GM19025 (cell line): ENCODE measurements at regions not wholly inside any gene's neighbourhood (a gene's known extent, or its start where the extent isn't known, plus 50 kb on each side); places are given as distances from the start of the nearest gene placed in this dataset.
A peak's percentile ranks its signal among the peaks of the same experiment; 100 is the strongest.

Source experiments
- ATAC-seq: cut with Tn5 transposase; IDR thresholded peaks from one replicate; pipeline ENCODE4 v1.9.1; 2021; ENCODE audit warnings: mild to moderate bottlenecking, low read depth, moderate library complexity; ENCODE audit not compliant: unreplicated experiment

DNA sequence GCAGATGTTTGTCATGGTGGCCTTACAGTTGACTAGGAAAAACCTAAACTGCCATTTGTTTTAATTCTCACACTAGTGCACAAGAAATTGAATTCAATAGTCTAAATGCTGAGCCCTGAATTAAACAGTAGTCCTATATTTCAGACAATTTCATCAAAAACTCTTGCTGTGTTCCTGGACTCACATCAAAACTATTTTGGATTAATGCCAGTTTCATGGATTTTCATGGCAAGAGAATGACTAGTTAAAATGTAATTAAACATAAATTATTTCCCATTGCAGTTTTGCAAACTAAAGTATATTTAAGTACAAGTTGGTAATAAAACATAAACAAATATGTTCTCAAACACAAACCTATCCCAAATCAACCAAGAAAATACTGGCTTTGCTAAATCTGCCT is 468.0 kb upstream of the PRICKLE1 start:
- no peak for ATAC-seq

DNA sequence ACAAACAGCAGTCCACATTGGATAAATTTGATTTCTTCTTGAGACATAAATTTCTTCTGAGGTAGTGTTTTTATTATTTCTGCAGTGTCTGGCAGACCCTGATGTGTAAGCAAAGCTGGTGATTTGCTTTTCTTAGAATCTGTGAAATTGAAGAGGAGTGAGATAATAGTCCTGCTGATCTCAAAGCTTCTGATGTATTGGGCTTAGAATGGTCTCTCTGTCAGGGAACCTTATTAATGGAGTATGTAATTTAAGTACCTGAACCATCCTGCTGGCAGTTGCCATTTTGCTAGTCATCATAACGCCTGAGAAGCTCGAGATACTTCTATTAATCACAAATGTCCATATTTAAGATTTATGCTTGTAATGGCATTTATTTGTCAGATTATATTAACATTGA is 464.5 kb upstream of the PRICKLE1 start:
- ATAC-seq = no peak

DNA sequence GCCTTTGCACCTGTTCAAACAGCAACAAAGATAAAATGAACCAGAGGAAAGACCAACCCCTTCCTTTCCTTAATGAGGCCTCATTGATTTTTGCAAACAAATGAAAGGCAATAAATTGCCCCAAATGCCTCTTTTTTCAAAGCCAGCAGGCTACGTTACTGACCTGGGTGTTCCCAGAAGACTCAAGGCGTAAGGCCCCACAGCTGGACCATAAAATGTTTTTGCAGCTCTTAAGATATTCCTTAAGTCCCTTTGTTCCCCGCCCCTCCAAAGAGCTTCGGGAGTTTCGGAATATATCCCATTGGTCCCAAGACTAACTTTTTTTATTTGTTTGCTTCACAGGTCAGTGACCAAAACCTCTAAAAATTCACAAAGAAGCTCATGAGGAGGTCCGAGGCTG is 462.9 kb upstream of the PRICKLE1 start:
- ATAC-seq = no peak

DNA sequence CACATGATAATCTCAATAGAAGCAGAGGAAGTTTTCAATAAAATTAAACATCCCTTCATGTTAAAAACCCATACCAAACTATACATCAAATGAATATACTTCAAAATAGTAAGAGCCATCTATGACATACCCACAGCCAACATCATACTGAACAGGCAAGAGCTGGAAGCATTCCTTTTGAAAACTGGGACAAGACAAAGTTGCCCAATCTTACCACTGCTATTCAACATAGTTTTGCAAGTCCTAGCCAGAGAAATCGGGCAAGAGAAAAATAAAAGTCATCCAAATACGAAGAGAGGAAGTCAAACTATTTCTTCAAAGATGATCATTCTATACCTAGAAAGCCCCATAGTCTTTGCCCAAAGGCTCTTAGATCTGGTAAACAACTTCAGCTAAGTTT is 454.7 kb upstream of the PRICKLE1 start:
- ATAC-seq = no peak

DNA sequence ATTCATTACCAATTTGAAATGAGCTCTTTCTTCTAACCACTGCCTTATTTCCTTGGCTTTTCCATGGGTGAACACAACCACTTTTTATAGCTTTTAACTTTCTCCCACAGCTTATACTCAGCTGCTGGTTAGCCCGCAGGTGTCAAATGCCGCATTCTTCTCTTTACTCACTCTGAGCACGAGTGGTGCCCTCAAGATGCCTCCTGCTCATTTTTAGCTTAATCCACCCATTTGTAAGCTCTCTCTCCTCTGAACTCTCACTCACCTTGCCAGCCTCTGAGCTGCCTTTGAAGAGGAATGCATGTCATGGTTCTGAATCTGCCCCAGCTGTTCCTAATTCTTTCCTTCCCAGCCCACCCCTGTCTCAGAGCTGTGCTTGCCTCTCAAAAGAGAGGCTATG is 449.4 kb upstream of the PRICKLE1 start:
- no peak for ATAC-seq

DNA sequence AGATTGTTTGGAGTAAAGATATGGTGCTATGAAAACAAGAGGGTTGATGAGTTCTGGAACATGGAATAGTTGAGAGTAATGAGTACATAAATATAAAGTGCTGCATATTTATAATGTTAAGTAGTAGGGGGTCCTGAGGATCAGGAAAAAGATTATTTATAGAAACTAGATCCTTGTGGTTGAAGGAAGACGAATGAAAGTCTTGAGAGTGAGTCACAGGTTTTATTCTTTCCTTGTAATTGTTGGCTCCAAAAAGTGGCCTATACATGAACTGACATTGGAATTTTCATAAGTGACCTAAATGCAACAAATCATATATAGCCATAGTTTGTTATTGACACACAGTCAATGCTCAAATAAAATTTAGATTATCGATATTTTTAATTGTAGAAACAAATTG is 440.4 kb upstream of the PRICKLE1 start:
- no peak for ATAC-seq

DNA sequence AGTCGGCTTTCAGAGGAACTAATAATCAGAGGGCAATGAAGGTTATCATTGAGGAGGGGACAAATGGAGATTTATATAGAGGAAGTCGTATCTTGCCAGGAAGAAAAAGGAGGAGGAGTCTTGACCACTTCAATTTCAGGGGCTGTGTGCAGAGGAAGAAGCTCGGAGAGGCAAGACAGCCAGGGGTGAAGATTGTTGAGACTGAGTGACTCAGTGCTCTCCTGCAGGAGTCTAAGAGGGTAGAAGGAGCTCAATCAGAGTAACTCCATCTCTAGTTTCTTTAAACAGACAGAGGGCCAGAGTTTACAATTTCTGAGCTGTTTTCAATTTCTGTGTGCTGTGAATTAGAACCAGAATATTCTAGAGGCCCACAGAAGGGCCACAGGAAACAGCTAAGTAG is 439.3 kb upstream of the PRICKLE1 start:
- no peak for ATAC-seq

DNA sequence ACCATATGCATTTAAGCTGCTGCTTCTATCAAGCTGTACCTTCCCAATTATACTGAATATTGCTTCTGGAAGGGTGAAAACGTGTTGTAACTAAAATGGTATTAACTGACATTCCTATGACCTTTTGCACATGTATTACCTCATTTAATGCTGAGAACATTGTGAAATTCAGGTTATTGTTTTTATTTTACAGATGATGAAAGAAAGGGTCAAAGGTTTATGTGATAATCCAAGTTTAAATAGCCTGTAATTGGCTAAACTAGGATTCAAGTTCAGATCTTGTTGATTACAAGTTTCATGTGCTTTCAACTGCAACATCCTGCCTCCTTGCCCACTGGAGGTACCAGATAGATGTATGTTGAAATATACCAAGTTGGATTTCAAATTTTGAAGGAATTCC is 433.3 kb upstream of the PRICKLE1 start:
- ATAC-seq = no peak

DNA sequence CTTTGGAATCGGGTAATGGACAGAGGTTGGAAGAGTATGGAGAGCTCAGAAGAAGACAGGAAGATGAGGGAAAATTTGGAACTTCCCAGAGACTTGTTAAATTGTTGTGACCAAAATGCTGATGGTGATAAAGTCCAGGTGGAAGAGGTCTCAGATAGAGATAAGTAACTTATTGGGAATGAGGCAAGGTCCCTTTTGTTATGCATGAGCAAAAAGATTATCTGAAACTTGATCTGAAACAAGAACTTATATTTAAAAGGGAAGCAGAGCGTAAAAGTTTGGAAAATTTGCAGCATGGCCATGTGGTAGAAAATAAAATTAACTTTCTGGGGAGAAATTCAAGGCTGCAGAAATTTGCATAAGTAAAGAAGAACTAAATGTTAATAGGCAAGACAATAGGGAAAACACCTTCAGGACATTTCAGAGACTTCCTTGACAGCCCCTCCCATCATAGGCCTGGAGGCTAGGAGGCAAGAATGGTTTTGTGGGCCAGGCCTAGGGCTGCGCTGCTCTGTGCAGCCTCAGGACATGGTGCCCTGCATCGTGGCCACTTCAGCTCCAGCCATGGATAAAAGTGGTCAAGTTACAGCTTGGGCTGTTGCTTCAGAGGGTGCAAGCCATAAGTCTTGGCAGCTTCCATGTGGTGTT is 425.7 kb upstream of the PRICKLE1 start:
- ATAC-seq = no peak

DNA sequence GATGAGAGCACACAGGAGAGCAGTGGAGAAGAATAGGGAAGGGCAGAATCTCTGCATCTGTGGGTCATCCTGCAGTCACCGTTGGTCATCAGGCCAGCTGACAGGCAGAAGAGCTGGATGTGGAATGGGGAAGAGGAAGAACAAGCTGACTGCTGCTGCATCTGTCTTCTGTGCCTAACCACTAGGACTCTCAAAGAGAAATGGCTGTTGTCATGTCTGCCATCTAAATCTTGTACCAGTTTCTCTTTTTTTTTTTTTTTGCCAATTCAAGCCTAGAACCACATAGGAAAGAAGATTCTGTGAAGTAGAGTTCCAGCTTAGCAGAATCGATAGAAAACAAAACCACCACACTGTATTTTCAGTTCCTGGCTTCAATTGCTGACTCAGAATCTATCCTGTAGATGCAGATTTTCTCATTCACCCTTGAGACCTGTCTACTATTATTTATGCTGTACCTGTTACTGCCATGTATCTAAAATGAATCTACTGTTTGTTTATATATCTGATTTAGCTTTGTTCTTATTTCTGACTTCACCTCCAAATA is 421.9 kb upstream of the PRICKLE1 start:
- ATAC-seq = peak; percentile 62

DNA sequence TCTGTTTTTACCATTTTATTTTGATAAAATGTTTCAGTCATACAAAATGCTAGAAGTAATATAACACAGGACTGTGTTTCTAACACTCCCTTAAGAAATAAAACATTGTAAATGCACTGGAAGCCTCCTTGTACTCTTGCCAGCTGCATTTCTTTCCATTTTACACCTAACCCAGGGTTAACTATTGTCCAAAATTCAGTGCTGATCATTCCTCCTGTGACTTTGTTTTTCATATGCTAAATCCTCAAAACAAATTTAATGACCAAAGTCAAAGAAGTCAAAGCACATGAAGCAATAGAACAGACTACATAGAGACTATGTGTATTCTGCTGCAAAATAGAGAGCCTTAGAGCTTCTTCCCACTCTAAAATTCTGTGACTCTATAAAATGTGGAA is 420.3 kb upstream of the PRICKLE1 start:
- ATAC-seq = no peak

DNA sequence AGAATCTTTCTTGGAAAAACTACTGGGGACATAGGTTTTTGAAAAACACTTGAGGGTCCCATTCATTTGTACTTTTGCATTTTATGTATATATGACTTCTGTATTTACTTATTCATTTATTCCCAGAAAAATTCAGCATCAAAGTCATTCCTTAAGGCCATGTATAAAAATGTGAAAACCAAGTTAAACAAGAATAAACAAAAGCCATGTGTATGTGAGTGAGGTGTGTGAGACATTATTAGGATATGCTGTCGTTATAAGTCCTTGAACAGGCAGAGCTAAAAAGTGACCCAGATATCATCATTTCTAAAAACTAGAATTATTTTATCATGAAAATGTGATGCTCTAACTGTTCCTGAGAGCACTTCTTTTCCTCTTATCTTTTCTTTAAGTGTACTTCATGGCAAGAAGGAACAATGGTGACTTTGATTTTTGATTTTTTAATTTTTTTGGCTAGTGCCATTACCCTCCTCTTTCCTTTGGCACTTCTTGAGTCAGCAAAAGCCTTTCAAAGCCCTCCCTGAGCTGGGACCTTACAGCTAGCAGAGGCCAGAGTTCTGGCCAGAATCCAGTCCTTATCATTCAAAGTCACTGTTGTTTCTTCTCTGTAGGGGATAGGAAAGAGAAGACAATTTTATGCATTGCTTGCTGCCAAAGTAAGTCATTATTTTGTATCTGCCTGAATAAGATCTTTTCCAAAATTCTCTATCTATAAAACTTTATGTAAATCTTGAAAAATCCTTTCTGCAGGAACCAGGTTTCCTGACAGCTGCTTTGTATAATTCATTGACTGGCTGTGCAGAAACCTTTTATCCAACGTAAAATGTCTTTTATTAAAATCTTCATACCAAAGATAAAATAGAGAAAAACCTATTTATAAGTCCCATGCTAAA is 419.7 kb upstream of the PRICKLE1 start:
- ATAC-seq = no peak

DNA sequence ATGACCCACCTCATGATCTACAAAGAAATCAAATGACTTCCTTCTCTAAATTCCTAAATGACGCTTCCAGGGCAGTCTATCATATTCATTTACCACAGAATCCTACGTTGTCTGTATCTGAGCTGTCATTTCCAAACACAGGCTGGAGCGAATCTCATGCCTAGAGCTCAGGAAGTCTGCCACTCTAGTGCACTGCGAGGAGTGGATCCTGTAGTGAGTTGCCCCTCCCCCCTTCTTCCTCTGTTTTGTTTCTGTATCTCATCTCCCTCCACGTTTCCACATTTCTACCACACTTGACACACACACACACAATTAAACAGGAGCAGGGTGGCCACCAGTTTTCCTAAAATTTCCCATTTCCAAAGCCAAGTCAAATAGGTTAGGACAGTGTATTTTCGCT is 415.4 kb upstream of the PRICKLE1 start:
- no peak for ATAC-seq

DNA sequence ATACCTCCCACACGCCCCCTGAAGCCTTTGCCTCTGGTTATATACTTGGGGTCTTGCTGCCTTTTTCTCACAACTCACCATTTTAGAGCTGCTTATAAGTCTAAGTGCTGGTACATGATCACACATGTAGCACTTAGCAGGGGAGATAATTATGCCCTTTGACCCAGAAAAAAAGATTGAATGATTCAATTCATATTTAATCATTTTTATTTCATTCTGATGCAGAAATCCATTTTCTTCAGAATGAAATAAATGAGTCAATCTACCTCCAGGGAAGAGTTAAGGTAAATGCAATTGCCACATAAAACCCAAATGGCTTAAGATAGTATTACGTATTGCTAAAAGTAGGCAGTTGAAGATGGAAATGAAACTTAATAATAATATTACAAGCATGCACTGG is 414.6 kb upstream of the PRICKLE1 start:
- ATAC-seq = no peak

DNA sequence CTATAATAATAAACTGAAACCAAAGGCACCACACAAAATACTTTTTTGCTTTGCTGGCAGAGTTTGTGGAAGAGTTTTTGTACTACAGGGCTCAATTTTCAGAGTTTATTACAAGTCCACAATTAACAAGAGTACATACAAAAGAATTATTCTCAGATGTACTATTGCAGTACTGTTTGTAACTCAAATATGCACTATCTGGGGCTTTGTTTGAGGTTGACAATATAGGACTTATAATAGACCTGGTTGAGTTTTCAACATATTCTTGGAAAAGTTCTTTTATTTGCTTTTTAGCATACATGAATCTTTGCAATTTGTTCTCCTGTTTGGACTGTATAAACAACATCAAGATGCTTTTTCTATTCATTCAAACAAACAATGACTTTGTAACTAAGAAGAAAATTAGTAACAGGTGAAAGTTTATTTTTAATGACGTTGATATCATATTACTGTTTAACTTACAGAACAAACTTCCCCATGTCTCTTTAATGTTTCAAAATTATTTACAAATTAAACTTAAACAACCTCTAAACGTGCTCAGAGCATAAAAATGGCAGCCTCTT is 407.4 kb upstream of the PRICKLE1 start:
- ATAC-seq = no peak

DNA sequence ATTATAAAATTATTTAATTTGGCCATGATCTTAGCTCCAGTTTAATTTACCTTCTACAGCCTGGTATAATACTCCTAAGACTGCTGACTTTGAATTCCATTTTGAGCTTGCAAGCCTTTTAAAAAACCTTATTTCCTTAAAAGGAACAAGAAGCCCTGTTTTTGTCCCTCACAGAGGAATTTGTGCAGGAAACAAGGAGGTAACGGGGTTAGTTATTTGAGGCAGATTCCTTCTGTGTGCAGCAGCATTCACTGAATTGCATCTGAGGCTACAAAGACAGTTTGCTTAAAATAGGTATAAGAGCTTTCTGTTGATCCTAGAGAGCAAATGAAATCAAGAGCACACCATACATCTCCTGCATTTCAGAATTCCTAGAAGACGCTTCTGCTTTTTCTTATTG is 403.3 kb upstream of the PRICKLE1 start:
- ATAC-seq = no peak

DNA sequence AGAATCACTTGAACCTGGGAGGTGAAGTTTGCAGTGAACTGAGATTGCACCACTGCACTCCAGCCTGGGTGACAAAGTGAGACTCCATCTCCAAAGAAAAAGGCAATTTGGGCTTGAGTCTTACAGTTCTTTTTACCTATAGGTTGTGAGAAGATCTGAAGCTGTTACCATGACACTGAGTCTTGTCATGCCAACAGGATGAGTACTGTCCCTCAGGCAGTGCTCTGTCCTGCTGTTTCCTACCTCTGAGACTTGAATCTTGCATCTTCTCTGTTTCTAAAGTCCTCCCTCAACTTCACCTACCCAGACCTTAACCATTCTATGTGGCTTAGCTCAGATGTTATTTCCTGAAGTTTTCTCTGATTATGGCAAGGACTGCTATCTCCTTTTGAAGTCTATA is 400.8 kb upstream of the PRICKLE1 start:
- no peak for ATAC-seq

DNA sequence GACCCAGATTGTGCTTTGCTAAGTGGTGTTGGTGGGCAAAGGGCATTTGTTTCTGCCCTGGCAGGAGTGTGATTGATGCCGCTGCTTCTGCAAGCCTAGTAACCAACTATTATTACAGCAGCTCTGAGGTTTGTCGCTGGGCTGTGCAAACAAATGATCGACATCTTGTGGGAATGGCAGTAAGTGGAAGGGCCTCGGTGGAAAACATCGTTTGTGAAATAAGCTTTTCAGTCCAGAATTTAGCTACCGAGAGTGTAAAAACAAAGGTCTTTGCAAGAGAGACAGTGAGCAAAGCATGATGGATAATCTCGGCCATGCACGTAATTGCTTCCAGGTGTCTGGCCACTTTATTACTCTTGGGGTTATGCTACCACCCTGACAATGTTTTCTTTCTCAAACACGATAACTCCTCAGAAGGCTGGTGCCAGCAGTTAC is 397.7 kb upstream of the PRICKLE1 start:
- no peak for ATAC-seq

DNA sequence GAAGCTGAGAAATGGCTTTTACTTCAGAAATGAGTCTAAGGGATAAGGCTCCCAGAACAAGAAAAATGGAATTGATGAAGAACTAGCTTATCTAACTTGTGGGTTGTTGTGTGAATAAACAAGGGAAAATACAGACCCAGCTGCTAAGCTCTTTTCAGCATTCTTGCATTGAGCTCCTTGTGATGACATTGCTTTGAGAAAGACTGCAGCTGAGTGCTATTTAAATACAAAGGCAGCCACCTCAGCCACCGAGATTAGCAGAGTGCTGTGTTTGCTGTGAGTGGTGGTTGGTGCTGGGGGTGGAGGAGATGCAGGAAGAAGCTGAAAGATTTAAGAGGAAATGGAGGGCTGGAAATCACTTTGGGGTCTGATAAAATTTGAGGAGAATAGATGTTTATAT is 396.0 kb upstream of the PRICKLE1 start:
- ATAC-seq = no peak

DNA sequence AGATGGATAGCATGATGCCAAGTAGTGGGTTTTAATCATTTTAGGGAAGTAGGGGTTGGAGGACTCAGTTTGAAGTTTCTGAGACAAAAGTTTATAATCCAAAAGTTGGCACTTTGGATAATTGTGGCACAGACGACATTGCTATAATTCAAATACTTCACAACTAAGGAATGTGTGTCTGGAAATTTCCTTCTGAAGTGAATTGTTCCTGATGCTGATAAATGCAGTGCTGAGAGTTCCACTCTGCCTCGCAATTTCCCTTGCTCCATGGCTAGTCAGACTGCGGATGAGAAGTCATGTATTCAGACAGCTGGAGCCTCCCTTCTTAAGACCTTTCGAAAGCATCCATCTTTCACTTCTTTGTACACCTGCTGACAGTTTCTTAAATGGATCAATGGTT is 393.3 kb upstream of the PRICKLE1 start:
- no peak for ATAC-seq

DNA sequence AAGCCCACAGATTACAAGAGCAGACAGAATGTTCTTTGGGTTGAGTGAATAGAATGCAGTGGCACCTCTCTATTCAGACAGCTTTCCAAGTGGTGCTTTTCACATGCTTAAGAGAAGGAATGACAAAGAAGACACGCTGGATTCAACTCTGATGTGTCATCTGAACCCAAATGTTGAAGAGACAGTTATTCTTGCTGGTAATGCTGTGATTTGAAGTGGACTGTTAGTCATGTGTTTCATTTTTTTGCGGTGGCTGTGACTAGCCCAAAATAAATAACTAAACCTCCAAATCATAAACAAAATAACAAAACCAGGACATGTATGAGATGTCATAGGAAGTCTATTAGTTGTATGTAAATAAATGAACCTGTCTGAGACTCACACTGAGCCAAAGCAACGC is 391.8 kb upstream of the PRICKLE1 start:
- ATAC-seq = no peak

DNA sequence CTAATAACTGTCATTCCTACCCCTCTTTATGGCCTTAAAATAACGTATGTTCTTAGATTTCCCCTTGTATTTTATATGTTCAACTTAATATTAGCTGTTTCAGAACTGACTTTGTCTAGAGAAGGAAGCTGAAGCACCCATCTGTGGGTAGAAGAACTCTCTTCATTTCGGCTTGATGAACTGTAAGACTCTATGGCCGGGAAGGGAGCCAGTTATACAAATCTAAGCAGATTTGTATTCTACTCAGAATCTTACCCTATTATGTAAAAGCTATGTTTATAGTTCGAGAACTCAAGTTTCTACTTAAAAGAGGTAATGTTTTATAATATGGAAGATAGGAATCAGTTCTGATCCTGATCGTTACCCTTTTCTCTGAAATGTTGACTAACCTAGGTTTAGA is 390.9 kb upstream of the PRICKLE1 start:
- ATAC-seq = no peak
